Spleen (tissue), 7 donors: ENCODE measurements at regions not wholly inside any gene's neighbourhood (a gene's known extent, or its start where the extent isn't known, plus 50 kb on each side); places are given as distances from the start of the nearest gene placed in this dataset.

ENCODE experiments used
- POLR2A ChIP-seq, 3 donors: fragments of 450-650 bp; IDR thresholded peaks; one replicate each; pipeline ENCODE4 v1.5.1; 2017; ENCODE audit warnings: antibody characterized with exemption in 3 of 3, mild to moderate bottlenecking in 1 of 3
- TF ChIP-seq, protein P1 (sequence below), 11 experiments: fragments of 200-600 bp in 7 of 11; fragments of 450-650 bp in 4 of 11; sonication (generic) in 4 of 11; IDR thresholded peaks in 8 of 11; conservative IDR thresholded peaks in 3 of 11; 1 replicate in 7 of 11; 2 replicates in 4 of 11; pipeline versions ENCODE4 v1.4.0 to v1.8.0; 2016 to 2021; ENCODE audit warnings: antibody characterized with exemption in 11 of 11, inconsistent platforms in 4 of 11, mild to moderate bottlenecking in 1 of 11
- donor health status: DM: no; HTN: no; CAD: no; lungs with moderate emphysema.
- donor health status: DM: no; HTN: no; CAD: no.
- donor health status: DM: no; HTN: no; CAD: no.

DNA sequence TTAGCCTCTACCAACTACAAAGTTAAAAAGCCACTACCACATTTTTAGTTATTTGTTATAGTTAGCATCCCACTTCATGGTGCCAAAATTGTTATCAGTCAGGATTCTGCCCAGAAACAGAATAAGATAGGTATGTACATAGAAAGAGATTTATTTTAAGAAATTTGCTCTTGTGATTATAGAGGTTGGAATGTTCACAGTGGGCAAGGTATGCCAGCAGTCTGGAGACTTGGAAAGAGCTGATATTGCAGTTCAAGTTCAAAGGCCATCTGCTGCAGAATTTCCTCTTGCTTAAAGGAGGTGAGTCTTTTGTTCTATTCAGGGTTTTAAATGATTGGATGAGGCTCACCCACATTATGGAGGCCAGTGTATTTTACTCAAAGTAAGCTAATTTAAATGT lies 143.8 kb upstream of the POU1F1 start:
- TF ChIP-seq, protein P1, sequence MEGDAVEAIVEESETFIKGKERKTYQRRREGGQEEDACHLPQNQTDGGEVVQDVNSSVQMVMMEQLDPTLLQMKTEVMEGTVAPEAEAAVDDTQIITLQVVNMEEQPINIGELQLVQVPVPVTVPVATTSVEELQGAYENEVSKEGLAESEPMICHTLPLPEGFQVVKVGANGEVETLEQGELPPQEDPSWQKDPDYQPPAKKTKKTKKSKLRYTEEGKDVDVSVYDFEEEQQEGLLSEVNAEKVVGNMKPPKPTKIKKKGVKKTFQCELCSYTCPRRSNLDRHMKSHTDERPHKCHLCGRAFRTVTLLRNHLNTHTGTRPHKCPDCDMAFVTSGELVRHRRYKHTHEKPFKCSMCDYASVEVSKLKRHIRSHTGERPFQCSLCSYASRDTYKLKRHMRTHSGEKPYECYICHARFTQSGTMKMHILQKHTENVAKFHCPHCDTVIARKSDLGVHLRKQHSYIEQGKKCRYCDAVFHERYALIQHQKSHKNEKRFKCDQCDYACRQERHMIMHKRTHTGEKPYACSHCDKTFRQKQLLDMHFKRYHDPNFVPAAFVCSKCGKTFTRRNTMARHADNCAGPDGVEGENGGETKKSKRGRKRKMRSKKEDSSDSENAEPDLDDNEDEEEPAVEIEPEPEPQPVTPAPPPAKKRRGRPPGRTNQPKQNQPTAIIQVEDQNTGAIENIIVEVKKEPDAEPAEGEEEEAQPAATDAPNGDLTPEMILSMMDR (IDR thresholded peaks at IDR 0.05 in 8 of 11, conservative IDR thresholded peaks at IDR 0.05 in 3 of 11), result no peak
- no peak for TF ChIP-seq POLR2A (IDR thresholded peaks at IDR 0.05)
